Neural progenitor cell (in vitro differentiated cells): ENCODE measurements at regions not wholly inside any gene's neighbourhood (a gene's known extent, or its start where the extent isn't known, plus 50 kb on each side); places are given as distances from the start of the nearest gene placed in this dataset.

Experiments
- CTCF ChIP-seq: fragments of 200-600 bp; sonication (generic); IDR thresholded peaks from 2 replicates; pipeline ENCODE4 v1.5.1; 2017; ENCODE audit warnings: antibody characterized with exemption, mild to moderate bottlenecking
- EZH2phosphoT487 ChIP-seq: fragments of 200-600 bp; sonication (generic); IDR thresholded peaks from 2 replicates; pipeline ENCODE4 v1.6.1; 2017; ENCODE audit warnings: antibody characterized with exemption

- no peak for TF ChIP-seq CTCF
- no peak for TF ChIP-seq EZH2phosphoT487
Measured at GRCh38 chr19:37304884-37305255, 66.0 kb upstream of the ZNF527 start.
